Peyer's patch (tissue), 4 donors: ENCODE measurements at regions not wholly inside any gene's neighbourhood (a gene's known extent, or its start where the extent isn't known, plus 50 kb on each side); places are given as distances from the start of the nearest gene placed in this dataset.

Source experiments
- POLR2A ChIP-seq, 2 donors: fragments of 450-650 bp; IDR thresholded peaks; one replicate each; pipeline ENCODE4 v1.5.1; 2017; ENCODE audit warnings: antibody characterized with exemption in 2 of 2, mild to moderate bottlenecking in 2 of 2, moderate library complexity in 2 of 2
- TF ChIP-seq, protein P1 (sequence below), 6 experiments: fragments of 450-650 bp in 4 of 6; fragments of 200-600 bp in 2 of 6; sonication (generic) in 1 of 6; IDR thresholded peaks; one replicate each; pipeline ENCODE4 v1.5.1; 2017 to 2019; ENCODE audit warnings: antibody characterized with exemption in 6 of 6, mild to moderate bottlenecking in 3 of 6, moderate library complexity in 1 of 6

- TF ChIP-seq POLR2A (IDR thresholded peaks at IDR 0.05), result no peak
- TF ChIP-seq, protein P1, sequence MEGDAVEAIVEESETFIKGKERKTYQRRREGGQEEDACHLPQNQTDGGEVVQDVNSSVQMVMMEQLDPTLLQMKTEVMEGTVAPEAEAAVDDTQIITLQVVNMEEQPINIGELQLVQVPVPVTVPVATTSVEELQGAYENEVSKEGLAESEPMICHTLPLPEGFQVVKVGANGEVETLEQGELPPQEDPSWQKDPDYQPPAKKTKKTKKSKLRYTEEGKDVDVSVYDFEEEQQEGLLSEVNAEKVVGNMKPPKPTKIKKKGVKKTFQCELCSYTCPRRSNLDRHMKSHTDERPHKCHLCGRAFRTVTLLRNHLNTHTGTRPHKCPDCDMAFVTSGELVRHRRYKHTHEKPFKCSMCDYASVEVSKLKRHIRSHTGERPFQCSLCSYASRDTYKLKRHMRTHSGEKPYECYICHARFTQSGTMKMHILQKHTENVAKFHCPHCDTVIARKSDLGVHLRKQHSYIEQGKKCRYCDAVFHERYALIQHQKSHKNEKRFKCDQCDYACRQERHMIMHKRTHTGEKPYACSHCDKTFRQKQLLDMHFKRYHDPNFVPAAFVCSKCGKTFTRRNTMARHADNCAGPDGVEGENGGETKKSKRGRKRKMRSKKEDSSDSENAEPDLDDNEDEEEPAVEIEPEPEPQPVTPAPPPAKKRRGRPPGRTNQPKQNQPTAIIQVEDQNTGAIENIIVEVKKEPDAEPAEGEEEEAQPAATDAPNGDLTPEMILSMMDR (IDR thresholded peaks at IDR 0.05), result no peak
Observed at GRCh38 chr4:128548381-128548780, 260.8 kb upstream of the PGRMC2 start.
